C4-2B (cell line): ENCODE measurements at regions not wholly inside any gene's neighbourhood (a gene's known extent, or its start where the extent isn't known, plus 50 kb on each side); places are given as distances from the start of the nearest gene placed in this dataset.

Source experiments
- ZFX ChIP-seq: fragments of 450-650 bp; IDR thresholded peaks from 2 replicates; pipeline ENCODE4 v1.6.1; 2017
- TF ChIP-seq, protein P1 (sequence below): fragments of 450-650 bp; conservative IDR thresholded peaks from 2 replicates; pipeline ENCODE4 v1.5.1; 2017; ENCODE audit warnings: mild to moderate bottlenecking

DNA sequence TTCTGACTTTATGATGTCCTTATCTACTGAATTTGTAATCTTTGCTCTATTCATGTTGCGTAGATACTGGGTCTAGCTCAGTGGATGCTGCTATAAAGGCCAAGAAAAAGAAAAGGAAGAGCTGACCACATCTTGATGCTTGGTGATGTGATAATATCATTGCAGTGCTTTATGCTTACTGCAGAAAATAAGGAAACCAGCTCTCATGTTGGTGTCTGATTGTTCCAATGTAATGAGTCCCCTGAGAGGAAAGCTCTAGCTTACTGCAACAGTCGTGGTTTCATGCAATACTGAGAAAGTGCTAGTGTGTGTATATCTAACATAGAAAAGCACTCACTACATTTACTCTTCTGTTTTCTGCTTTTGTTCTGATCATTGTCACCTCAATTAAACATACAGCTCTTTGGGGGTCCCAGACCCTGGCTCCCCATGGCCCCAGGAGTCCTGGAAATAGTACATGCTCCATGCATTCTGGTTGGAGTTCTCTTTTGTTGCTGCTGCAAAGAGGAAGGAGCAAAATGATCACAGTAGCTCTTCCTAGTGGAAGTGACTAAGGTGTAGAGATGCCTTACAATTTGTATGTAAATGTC, 338.8 kb downstream of the CYRIA start:
- TF ChIP-seq, protein P1, sequence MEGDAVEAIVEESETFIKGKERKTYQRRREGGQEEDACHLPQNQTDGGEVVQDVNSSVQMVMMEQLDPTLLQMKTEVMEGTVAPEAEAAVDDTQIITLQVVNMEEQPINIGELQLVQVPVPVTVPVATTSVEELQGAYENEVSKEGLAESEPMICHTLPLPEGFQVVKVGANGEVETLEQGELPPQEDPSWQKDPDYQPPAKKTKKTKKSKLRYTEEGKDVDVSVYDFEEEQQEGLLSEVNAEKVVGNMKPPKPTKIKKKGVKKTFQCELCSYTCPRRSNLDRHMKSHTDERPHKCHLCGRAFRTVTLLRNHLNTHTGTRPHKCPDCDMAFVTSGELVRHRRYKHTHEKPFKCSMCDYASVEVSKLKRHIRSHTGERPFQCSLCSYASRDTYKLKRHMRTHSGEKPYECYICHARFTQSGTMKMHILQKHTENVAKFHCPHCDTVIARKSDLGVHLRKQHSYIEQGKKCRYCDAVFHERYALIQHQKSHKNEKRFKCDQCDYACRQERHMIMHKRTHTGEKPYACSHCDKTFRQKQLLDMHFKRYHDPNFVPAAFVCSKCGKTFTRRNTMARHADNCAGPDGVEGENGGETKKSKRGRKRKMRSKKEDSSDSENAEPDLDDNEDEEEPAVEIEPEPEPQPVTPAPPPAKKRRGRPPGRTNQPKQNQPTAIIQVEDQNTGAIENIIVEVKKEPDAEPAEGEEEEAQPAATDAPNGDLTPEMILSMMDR: no peak
- TF ChIP-seq ZFX: no peak
